ENCODE measurements at regions not wholly inside any gene's neighbourhood (a gene's known extent, or its start where the extent isn't known, plus 50 kb on each side); places are given as distances from the start of the nearest gene placed in this dataset.

DNA sequence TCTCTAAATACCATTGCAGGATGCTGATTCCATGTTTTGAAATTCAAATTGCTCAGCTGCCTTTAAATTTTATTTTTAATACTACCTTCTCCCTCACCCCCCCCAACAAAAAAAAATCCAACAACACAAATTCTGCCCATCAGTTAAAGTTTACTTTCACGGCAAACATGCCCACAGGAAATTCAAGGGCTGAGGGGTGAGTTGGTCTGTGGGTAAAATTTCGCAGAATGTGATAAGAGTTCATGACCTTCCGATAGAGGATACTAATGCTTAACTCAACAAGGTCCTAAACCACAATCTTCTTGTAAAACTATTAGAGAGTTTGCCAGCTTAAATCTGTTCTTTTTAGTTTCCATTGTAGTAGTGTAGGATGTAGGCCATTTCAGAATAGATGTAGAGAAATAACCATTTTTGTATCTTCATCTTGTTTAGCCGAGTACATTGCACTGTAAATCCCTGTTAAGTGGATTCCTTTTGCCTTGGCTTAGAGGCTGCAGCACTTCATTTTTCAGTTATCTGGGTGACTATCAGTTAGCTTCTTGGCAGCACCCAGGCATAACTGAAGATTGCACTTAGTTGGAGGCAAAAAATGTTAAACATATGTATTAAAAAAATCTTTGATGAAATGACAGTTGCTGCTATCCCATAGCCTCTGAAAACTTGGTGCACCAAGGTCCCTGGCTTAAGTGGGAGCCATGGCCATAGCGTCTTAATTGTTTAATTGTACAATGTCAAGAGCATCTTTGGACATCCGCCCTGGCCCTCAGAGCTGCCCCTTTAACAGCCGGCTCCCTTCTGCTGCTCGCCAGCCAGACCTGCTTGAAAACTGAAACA lies 232.3 kb downstream of the HAUS1 start:
- ATAC-seq (replicated peaks): no peak

DNA sequence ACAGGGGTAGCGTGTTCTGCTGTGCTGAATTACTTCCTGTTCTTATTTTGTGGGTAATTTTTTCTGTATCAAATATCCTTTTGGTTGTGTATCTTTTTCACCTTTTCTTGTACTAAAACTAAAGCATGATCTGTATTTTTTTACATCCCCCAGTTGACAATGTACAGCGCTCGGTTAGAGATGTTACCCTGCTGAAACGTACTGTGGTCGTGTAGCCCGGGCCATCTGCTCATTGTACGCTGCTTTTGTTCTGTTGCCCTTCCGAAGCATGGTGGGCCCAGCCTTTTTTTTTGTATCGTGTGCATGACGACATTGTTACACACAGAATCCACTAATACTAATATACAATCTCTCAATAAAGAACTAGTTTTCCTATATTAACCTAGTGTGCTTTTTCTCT lies 233.1 kb downstream of the HAUS1 start:
- ATAC-seq (replicated peaks) (no peak), DNase-seq (no peak)
- H3K4me1 Mint-ChIP-seq: peaks cover 17 to 28% of the 10 kb centered on the region in 2 donors
- peaks cover 58 to 67% of the 10 kb centered on the region in 2 donors for H3K27me3 Mint-ChIP-seq
- no peak overlapping the region for H3K4me3 Mint-ChIP-seq
- H3K36me3 Mint-ChIP-seq: no peaks in the 10 kb centered on the region
- H3K27ac Mint-ChIP-seq: no peak overlapping the region
- no peaks in the 10 kb centered on the region for H3K9me3 Mint-ChIP-seq

More for the DNA sequence above, 232.3 kb downstream of the HAUS1 start:
- no peak for DNase-seq
- peaks cover 17 to 28% of the 10 kb centered on the region in 2 donors for H3K4me1 Mint-ChIP-seq
- H3K36me3 Mint-ChIP-seq: no peaks in the 10 kb centered on the region
- H3K9me3 Mint-ChIP-seq: no peaks in the 10 kb centered on the region
- H3K4me3 Mint-ChIP-seq: no peak overlapping the region
- peaks cover 65 to 75% of the 10 kb centered on the region in 2 donors for H3K27me3 Mint-ChIP-seq
- no peak overlapping the region for H3K27ac Mint-ChIP-seq

DNA sequence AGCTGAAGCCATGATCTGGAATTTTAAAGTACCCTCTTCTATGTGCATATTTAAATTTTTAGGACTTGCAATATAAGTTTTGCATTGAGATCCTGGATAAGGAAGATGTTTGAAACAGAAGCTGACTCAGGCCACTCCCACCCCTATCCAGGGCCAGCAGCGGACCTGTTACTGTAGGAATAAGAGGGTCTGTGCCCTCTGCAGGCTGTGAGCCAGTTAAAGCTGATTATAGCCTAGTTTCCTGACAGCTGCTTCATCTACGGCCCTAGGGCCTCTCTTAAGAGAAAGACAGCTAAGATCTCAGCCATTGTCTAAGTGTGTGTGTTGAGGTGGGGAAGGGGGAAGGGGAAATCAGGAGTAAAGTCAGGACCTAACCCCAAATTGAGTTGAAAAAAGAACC lies 234.0 kb downstream of the HAUS1 start:
- no peak overlapping the region for H3K4me3 Mint-ChIP-seq
- peaks cover 16 to 23% of the 10 kb centered on the region in 2 donors for H3K4me1 Mint-ChIP-seq
- no peak overlapping the region for H3K27ac Mint-ChIP-seq
- H3K9me3 Mint-ChIP-seq: no peaks in the 10 kb centered on the region
- DNase-seq (no peak), ATAC-seq (replicated peaks) (no peak)
- no peaks in the 10 kb centered on the region for H3K36me3 Mint-ChIP-seq
- H3K27me3 Mint-ChIP-seq: peaks cover 49 to 58% of the 10 kb centered on the region in 2 donors

GRCh38 chr18:46338766-46339165 lies 234.6 kb downstream of the HAUS1 start:
- Mint-ChIP-seq H3K27ac (no peak overlapping the region), H3K4me3 (no peak overlapping the region), H3K4me1 (peaks cover 18 to 23% of the 10 kb centered on the region in 2 donors), H3K36me3 (no peaks in the 10 kb centered on the region), H3K27me3 (peaks cover 45 to 53% of the 10 kb centered on the region in 2 donors), H3K9me3 (no peaks in the 10 kb centered on the region)
- DNase-seq (no peak), ATAC-seq (replicated peaks) (no peak)

- ATAC-seq (replicated peaks): no peak
- Mint-ChIP-seq H3K4me1 (peaks cover 14 to 28% of the 10 kb centered on the region in 2 donors), H3K27ac (no peak overlapping the region), H3K27me3 (peaks cover 31 to 38% of the 10 kb centered on the region in 2 donors), H3K36me3 (no peaks in the 10 kb centered on the region), H3K9me3 (no peaks in the 10 kb centered on the region), H3K4me3 (no peak overlapping the region)
- DNase-seq: no peak
Observed at GRCh38 chr18:46340716-46341115, 236.5 kb downstream of the HAUS1 start.

GRCh38 chr18:46341986-46342525 lies 237.9 kb downstream of the HAUS1 start:
- no peak for ATAC-seq (replicated peaks)
- no peak for DNase-seq
- Mint-ChIP-seq H3K27me3 (peaks cover 19 to 25% of the 10 kb centered on the region in 2 donors), H3K9me3 (no peaks in the 10 kb centered on the region), H3K27ac (no peak overlapping the region), H3K4me1 (peaks cover 19 to 33% of the 10 kb centered on the region in 2 donors), H3K4me3 (no peak overlapping the region), H3K36me3 (no peaks in the 10 kb centered on the region)

- no peak for ATAC-seq (replicated peaks)
- DNase-seq: no peak
- H3K27ac Mint-ChIP-seq: peak overlapping the region; percentile 81
Observed at GRCh38 chr18:46343456-46343855, 239.3 kb downstream of the HAUS1 start.

GRCh38 chr18:46343931-46344372 lies 239.8 kb downstream of the HAUS1 start:
- Mint-ChIP-seq H3K27me3 (peaks cover 7% of the 10 kb centered on the region in 2 donors), H3K36me3 (no peaks in the 10 kb centered on the region), H3K9me3 (no peaks in the 10 kb centered on the region), H3K4me1 (peaks cover 22 to 33% of the 10 kb centered on the region in 2 donors), H3K27ac (no peak overlapping the region), H3K4me3 (peak overlapping the region; percentile 42 to 46)
- DNase-seq (peak; percentile 62), ATAC-seq (replicated peaks) (peak; percentile 88)

More at GRCh38 chr18:46343456-46343855, 239.3 kb downstream of the HAUS1 start:
- Mint-ChIP-seq H3K27me3 (peaks cover 11% of the 10 kb centered on the region in 2 donors), H3K4me1 (peaks cover 22 to 33% of the 10 kb centered on the region in 2 donors), H3K9me3 (no peaks in the 10 kb centered on the region), H3K36me3 (no peaks in the 10 kb centered on the region), H3K4me3 (peak overlapping the region in 1 of 2 donors; percentile 42)

DNA sequence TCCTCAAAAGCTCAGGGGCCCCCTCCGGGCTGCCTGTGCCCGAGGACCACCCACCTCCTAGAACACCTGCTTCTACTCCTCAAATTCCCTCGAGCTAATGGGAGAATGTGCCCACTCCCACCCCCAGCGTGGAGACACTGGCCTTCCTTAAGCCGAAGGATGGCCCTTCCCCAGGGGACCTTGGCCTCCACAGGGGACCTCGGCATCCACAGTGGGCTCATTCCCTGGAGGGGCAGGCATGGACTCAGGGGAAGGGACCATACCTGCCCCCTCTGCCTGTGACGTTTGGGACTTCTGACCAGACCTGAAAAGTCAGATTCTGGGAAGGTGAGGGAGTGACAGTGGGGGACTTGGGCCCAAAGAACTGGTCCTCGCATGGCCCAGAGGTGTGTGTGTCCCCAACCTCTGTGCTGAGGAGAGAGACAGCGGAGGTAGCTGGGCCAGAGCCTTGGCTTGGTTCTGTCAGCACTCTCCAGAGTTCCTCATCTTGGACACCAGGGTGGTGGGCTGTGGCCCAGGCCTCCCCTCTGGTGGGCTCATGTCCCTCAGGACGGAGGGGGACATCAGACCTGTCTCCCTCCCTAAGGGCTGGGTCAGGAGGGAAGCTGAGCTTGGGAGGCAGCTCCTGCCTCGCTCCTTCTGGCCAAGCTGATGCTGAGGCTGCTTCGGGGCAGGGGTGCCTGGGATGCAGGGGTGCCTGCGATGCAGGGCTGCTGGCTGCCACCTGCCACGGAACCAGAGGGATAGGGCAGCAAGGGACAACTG lies 240.4 kb downstream of the HAUS1 start:
- DNase-seq (no peak), ATAC-seq (replicated peaks) (no peak)
- Mint-ChIP-seq H3K4me3 (peak overlapping the region in 1 of 2 donors; percentile 63), H3K36me3 (no peaks in the 10 kb centered on the region), H3K4me1 (peaks cover 22 to 33% of the 10 kb centered on the region in 2 donors), H3K9me3 (no peaks in the 10 kb centered on the region), H3K27me3 (peaks cover 5 to 6% of the 10 kb centered on the region in 2 donors), H3K27ac (peak overlapping the region; percentile 31)

DNA sequence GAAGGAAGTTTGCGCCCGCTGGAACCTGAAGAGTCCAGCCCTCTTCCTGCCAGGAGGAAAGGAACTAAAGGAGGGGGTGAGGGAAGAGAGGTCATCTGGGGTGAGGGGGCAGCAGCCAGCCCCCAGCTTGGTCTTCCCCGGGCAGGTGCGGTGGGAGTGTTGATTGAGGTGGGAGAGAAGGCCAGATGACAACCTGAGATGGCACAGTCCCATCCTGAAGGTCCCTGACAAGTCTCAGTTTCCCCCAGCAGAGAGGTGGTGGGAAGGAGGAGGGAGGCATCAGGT lies 240.9 kb downstream of the HAUS1 start:
- Mint-ChIP-seq H3K4me1 (peaks cover 22 to 33% of the 10 kb centered on the region in 2 donors), H3K36me3 (no peaks in the 10 kb centered on the region), H3K27ac (no peak overlapping the region), H3K4me3 (peak overlapping the region in 1 of 2 donors; percentile 33), H3K27me3 (peaks cover 0 to 6% of the 10 kb centered on the region in 2 donors), H3K9me3 (no peaks in the 10 kb centered on the region)
- DNase-seq: no peak
- no peak for ATAC-seq (replicated peaks)

- H3K36me3 Mint-ChIP-seq: no peaks in the 10 kb centered on the region
- no peaks in the 10 kb centered on the region for H3K9me3 Mint-ChIP-seq
Observed at GRCh38 chr18:46346213-46346612, 242.0 kb downstream of the HAUS1 start.

DNA sequence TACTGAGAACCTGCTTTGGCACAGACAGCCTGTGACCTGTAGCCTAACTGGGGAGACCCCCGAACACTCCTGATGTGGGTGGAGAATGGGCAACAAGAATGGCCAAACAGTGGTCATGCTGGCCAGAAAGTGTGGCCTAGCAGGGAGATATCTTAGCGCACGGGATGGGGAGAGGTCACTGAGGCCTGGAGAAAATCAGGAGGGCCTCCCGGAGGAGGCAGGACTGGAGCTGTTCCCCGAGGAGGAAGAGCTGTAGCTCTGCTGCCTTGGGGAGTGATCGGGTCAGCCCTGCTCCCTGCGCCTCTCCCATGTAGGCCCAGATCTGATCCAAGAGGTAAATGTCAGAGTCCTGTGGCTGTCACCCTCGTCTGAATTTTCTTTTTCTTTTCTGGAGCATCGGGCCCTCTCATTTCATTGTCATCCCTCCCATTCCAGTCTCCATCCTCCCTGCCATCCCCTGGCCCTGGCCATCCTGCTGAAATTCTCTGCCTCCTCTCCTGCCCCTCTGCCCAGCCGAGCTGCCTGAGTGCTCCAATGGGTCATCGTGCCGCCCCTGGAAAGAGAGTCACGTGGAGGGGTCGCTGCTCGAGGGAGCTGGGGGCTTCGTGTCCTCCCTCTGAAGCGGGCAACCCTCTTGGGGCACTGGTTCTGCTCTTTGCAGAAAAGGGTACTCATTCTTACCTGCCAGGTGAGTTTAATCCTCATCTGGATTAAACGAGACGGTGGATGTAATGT lies 242.9 kb downstream of the HAUS1 start:
- Mint-ChIP-seq H3K4me1 (peaks cover 22 to 33% of the 10 kb centered on the region in 2 donors), H3K27me3 (no peaks in the 10 kb centered on the region), H3K27ac (peak overlapping the region; percentile 88), H3K9me3 (no peaks in the 10 kb centered on the region), H3K4me3 (no peak overlapping the region), H3K36me3 (no peaks in the 10 kb centered on the region)
- ATAC-seq (replicated peaks): no peak
- no peak for DNase-seq

More at GRCh38 chr18:46346213-46346612, 242.0 kb downstream of the HAUS1 start:
- peaks cover 22 to 33% of the 10 kb centered on the region in 2 donors for H3K4me1 Mint-ChIP-seq
- no peak for DNase-seq
- no peaks in the 10 kb centered on the region for H3K27me3 Mint-ChIP-seq
- no peak overlapping the region for H3K27ac Mint-ChIP-seq
- ATAC-seq (replicated peaks): peak; percentile 44
- peak overlapping the region in 1 of 2 donors; percentile 44 for H3K4me3 Mint-ChIP-seq

DNA sequence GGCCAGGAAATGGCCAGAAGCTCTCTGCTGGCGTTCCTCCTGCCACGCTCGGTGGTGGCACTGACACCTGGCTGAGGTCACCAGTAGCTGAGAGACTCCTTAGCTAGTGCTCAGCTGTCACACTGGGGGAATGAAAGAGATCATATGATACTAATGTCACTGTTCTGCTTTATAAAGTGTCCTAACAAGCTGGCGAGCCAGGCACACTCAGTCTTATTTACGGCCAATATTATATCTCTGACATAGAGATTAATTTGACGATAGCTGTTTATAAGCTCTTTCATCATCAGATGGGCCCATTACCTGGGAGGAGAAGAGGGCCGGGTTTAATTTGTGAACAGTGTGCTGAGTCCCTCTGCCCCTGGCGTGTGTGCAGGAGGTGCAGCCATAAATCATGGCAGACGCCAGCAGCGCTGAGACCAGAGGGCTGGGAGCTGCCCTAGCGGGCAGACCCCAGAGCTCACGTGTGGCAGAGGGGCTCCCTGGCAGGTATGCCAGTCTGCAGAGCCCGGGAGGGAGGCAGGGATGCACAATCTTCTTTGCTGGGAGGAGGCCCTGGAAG lies 246.5 kb downstream of the HAUS1 start:
- Mint-ChIP-seq H3K4me1 (peaks cover 10% of the 10 kb centered on the region in 2 donors), H3K27ac (no peak overlapping the region), H3K9me3 (no peaks in the 10 kb centered on the region), H3K27me3 (no peaks in the 10 kb centered on the region), H3K4me3 (no peak overlapping the region), H3K36me3 (no peaks in the 10 kb centered on the region)
- DNase-seq: no peak
- ATAC-seq (replicated peaks): no peak
